Heart right ventricle (tissue), 16 donors: ENCODE measurements at regions not wholly inside any gene's neighbourhood (a gene's known extent, or its start where the extent isn't known, plus 50 kb on each side); places are given as distances from the start of the nearest gene placed in this dataset.

Experiments
- ATAC-seq, 8 donors: fragments of 200-7000 bp; cut with Tn5 transposase; one replicate each; pipeline ENCODE4 v1.9.1; 2020; ENCODE audit warnings: mild to moderate bottlenecking in 8 of 8, moderate library complexity in 8 of 8, moderate number of reproducible peaks in 1 of 8
- DNase-seq, 2 donors: peaks; one replicate each; pipeline ENCODE4 v3.0.0-alpha.2; 2020
- H3K27ac ChIP-seq, 10 donors: fragments of 200-600 bp; sonication (generic) in 2 of 10; one replicate each; pipeline versions ENCODE4 v1.5.0 to v1.8.0; 2020 to 2022; ENCODE audit warnings: mild to moderate bottlenecking in 3 of 10
- H3K27me3 ChIP-seq, 7 donors: fragments of 200-600 bp; one replicate each; pipeline ENCODE4 v1.8.0; 2021 to 2022; ENCODE audit warnings: mild to moderate bottlenecking in 2 of 7
- H3K36me3 ChIP-seq, 9 donors: fragments of 200-600 bp; sonication (generic) in 1 of 9; one replicate each; pipeline versions ENCODE4 v1.5.0 to v1.8.0; 2020 to 2022; ENCODE audit warnings: mild to moderate bottlenecking in 2 of 9
- H3K4me1 ChIP-seq, 9 donors: fragments of 200-600 bp; sonication (generic) in 1 of 9; one replicate each; pipeline versions ENCODE4 v1.5.0 to v1.8.0; 2020 to 2022; ENCODE audit warnings: mild to moderate bottlenecking in 4 of 9
- H3K4me3 ChIP-seq, 10 donors: fragments of 200-600 bp; sonication (generic) in 2 of 10; one replicate each; pipeline versions ENCODE4 v1.5.0 to v1.8.0; 2020 to 2022; ENCODE audit warnings: mild to moderate bottlenecking in 7 of 10, moderate library complexity in 2 of 10
- H3K9me3 ChIP-seq, 11 donors: fragments of 200-600 bp in 10 of 11; sonication (generic) in 2 of 11; one replicate each; pipeline versions ENCODE4 v1.5.0 to v1.8.0; 2013 to 2022; ENCODE audit warnings: mild to moderate bottlenecking in 2 of 11, control low read depth in 1 of 11, moderate library complexity in 1 of 11
- WGBS, 2 donors: extraction: QIAGEN DNeasy Blood & Tissue Kit; methylation state at CpG; one replicate each; pipeline ENCODE4 v1.1.7; 2013; ENCODE audit warnings: inconsistent platforms in 1 of 2; 5-methylcytosine and 5-hydroxymethylcytosine counted together
- intact Hi-C, 10 donors: fragments of 100-400 bp; cut with DNase I; formaldehyde crosslinking; loops; one replicate each; pipeline versions ENCODE4 v1.11.1 to v1.14.2; 2022
- TF ChIP-seq, protein P1 (sequence below), 9 donors: fragments of 200-600 bp; sonication (generic) in 2 of 9; IDR thresholded peaks; one replicate each; pipeline versions ENCODE4 v1.5.0 to v1.8.0; 2021 to 2022; ENCODE audit warnings: antibody characterized with exemption in 9 of 9, mild to moderate bottlenecking in 5 of 9, moderate library complexity in 1 of 9
- donor health status: Arrhythmogenic right ventricular cardiomyopathy.
- donor health status: ischemic (EF 13 %, LVEDD 7.1; RV severe dilation, severe dysfunction).
- donor health status: healthy with polysubstance abuse.
- donor health status: DM: no; HTN: yes; CAD: no.
- donor health status: DM: no; HTN: no; CAD: no.
- donor health status: ischemic (EF 25% LVEDD 6.9; RV normal size, moderate dysfunction).
- donor health status: ischemic (EF 25% LVEDD 5.7; RV mildly dilated, moderate dysfunction).
- donor health status: healthy.
- donor health status: DM: yes; HTN: yes; CAD: no.
- donor health status: Ischemic cardiomyopathy.
- donor health status: ischemic (EF 35%, LVEDD 5.7; RV mildly dilated, moderate dysfunction).
- donor health status: nonischemic (EF 11% LVEDD 7.7; RV severe dilation, severe dysfunction).
- donor health status: DM: yes; HTN: yes; CAD: no.
- donor health status: PGD.
- donor health status: ischemic (EF 29% LVEDD 5.4; RV normal size, mild dysfunction).
- donor health status: nonischemic (EF 23%, LVEDD 6.1; RV moderate dilation, normal function).

DNA sequence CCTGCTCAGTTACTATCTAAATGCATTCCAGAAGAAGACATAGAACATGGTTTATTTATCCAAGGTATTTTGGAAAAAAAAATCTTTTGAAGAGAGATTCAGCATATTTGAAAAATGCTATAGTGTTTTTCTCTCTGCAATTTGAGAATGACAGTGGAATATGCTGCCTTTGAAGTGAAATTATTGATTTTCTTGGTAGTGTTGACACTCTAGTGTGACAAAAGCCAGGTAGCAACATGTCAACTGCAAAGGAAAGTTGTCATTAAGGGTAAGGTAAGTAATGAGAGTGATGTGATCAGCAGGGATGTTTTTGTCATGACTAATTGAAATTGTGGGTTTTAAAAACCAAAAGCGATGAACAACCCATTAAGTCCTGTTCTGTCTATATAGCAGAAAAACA is 1387.1 kb upstream of the TMEFF2 start:
- WGBS, 2 donors: 91 to 92% methylated on average over 1 of the region's 1 CpG
- H3K27ac ChIP-seq: no peak overlapping the region
- no peaks in the 10 kb centered on the region for H3K4me1 ChIP-seq
- no peaks in the 10 kb centered on the region for H3K27me3 ChIP-seq
- no peak overlapping the region for H3K4me3 ChIP-seq
- TF ChIP-seq, protein P1, sequence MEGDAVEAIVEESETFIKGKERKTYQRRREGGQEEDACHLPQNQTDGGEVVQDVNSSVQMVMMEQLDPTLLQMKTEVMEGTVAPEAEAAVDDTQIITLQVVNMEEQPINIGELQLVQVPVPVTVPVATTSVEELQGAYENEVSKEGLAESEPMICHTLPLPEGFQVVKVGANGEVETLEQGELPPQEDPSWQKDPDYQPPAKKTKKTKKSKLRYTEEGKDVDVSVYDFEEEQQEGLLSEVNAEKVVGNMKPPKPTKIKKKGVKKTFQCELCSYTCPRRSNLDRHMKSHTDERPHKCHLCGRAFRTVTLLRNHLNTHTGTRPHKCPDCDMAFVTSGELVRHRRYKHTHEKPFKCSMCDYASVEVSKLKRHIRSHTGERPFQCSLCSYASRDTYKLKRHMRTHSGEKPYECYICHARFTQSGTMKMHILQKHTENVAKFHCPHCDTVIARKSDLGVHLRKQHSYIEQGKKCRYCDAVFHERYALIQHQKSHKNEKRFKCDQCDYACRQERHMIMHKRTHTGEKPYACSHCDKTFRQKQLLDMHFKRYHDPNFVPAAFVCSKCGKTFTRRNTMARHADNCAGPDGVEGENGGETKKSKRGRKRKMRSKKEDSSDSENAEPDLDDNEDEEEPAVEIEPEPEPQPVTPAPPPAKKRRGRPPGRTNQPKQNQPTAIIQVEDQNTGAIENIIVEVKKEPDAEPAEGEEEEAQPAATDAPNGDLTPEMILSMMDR (IDR thresholded peaks at IDR 0.05): no peak
- peaks cover 0 to 33% (median 0%) of the 10 kb centered on the region in 11 donors for H3K9me3 ChIP-seq
- H3K36me3 ChIP-seq: no peaks in the 10 kb centered on the region
- ATAC-seq: no peak
- intact Hi-C loops: no loop called here
- DNase-seq: no peak

DNA sequence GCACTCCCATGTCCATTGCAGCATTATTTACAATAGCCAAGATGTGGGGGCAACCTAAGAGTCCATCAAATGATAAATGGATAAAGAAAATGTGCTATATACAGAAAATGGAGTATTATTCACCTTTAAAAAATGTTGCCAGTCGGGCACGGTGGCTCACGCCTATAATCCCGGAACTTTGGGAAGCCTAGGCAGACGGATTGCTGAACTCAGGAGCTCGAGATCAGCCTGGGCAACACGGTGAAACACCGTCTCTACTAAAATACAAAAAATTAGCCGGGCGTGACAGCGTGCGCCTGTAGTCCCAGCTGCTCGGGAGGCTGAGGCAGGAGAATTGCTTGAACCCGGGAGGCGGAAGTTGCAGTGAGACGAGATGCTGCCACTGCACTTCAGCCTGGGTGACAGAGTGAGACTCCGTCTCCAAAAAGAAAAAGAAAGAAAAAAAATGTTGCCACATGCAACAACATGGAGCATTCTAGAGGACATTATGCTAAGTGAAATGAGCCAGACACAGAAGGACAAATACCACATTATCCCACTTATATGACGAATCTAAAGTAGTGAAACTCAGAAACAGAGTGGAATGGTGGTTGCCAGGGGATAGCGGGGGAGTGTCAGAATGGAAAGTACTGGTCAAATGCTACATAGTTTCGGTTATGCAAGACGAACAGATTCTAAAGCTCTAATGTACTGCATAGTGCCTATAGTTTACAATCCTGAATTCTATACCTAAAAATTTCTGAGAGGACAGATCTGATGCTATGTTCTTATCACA is 1385.6 kb upstream of the TMEFF2 start:
- TF ChIP-seq, protein P1 (IDR thresholded peaks at IDR 0.05): no peak
- Histone ChIP-seq H3K9me3 (peaks cover 0 to 21% (median 0%) of the 10 kb centered on the region in 11 donors), H3K4me1 (no peaks in the 10 kb centered on the region), H3K4me3 (no peak overlapping the region), H3K27me3 (no peaks in the 10 kb centered on the region), H3K36me3 (no peaks in the 10 kb centered on the region), H3K27ac (no peak overlapping the region)
- intact Hi-C loops: no loop called here
- ATAC-seq (no peak), DNase-seq (no peak)
- 91% methylated on average over 21 of the region's 21 CpGs for WGBS, 2 donors

DNA sequence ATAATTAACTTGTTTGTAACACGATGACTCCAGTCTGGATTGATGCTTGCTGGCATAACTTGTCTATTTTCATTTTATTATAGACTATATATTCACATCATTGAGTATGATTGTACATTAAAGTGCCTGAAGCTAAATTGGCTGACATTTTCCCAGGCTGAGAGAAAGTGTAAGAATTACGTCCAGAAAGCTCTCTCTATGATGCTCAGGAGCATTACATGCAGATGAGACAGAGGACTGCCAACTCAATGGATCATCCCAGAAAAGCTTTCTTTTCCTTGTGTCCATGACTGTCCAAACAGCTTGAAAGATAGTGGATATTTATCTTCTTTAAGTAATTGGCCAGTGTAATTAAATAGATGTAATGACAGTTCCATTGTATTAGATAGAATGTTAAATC is 1372.2 kb upstream of the TMEFF2 start:
- Histone ChIP-seq H3K27me3 (no peaks in the 10 kb centered on the region), H3K4me1 (no peaks in the 10 kb centered on the region), H3K36me3 (no peaks in the 10 kb centered on the region), H3K4me3 (no peak overlapping the region), H3K9me3 (peaks cover 0 to 8% (median 0%) of the 10 kb centered on the region in 11 donors), H3K27ac (no peak overlapping the region)
- TF ChIP-seq, protein P1 (IDR thresholded peaks at IDR 0.05): no peak
- DNase-seq (no peak), ATAC-seq (no peak)
- WGBS, 2 donors: 74 to 77% methylated on average over 2 of the region's 2 CpGs
- intact Hi-C loops: no loop called here

DNA sequence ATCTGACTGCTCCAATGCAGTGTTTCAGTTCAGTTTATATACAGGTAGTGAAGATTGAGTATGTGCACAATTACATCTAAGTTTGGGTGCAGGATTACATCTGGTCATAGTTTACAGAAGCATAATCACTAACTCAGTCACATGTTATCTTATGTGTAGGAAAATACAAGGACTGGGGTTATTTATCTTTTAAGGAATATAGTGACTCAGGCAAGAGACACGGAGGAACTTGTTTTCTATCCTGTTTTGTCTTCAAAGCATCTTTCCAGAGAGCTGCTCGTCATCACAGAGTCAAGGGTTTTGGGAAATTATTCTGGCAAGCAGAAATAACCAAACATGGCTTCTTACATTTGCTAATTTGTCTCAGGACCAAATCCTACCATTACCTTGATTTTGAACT is 1371.5 kb upstream of the TMEFF2 start:
- TF ChIP-seq, protein P1 (IDR thresholded peaks at IDR 0.05): no peak
- Histone ChIP-seq H3K27ac (no peak overlapping the region), H3K9me3 (peaks cover 0 to 8% (median 0%) of the 10 kb centered on the region in 11 donors), H3K27me3 (no peaks in the 10 kb centered on the region), H3K4me1 (no peaks in the 10 kb centered on the region), H3K36me3 (no peaks in the 10 kb centered on the region), H3K4me3 (no peak overlapping the region)
- ATAC-seq (no peak), DNase-seq (no peak)
- WGBS, 2 donors: 53 to 62% methylated on average over 2 of the region's 2 CpGs
- intact Hi-C loops: no loop called here
